ENCODE measurements at regions not wholly inside any gene's neighbourhood (a gene's known extent, or its start where the extent isn't known, plus 50 kb on each side); places are given as distances from the start of the nearest gene placed in this dataset.
A peak's percentile ranks its signal among the peaks of the same experiment; 100 is the strongest.
"Not testable (repeated sequence)": the region's sequence is repeated elsewhere in the genome, so short reads cannot be mapped to it uniquely, and the experiment has no call there.

DNA sequence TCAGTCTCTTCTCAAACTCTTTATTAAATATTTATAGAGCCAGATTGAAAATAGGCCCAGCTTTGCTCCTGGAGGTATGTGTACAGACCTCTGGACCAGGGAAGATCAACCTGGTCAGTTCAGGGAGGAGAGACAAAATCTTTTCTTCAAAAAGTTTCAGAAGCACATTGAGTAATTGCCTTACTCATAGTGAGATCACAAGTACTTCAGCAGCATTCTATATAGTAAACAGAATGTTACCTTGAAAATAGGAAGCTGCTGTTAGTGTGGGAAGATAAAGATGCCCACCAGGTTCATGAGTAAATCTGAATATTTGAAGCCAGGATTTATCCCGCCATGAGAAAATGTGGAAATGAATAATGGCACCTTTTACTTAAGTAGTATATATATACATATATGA lies 665.9 kb upstream of the CITED2 start:
- DNase-seq (ENCODE audit: low spot score) = no peak

DNA sequence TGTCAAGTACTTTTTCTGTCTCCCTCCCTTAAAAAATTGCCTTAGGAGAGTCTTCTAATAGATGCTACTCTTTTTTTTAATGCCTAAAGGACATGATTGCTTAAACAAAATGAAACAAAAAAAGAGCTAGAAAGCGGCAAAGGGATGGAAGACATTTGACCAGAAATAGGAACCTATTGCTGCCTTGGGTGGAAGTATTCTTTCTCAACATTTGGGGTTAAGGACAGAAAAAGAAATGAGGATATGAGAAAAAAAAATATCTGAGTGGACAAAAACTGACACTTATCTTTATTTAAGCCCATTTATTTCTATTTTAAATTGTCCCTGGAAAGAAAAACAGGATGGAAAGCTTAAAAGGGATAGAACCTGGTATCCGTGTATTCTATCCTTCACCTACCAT lies 664.9 kb upstream of the CITED2 start:
- peak; percentile 37 for DNase-seq (ENCODE audit: low spot score)

DNA sequence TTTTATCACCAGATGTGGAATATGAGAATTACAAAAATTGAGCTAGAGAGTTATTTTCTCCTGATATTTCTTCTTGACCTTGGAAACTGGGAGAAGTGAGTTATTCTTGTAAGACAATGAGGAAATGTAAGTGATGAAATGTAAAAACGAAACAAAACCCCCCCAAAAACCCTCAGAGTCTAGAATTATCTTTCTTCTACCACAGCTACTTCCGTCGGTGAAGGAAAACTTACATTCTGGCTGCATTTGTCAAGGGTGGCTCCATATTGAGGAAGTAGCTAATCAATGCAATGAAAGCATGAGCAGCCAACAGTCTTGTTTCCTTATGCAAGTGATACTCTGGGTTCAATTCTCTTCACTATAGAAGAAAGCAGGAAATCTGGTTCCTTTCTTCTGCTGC lies 661.7 kb upstream of the CITED2 start:
- DNase-seq (ENCODE audit: low spot score) = peak; percentile 41

DNA sequence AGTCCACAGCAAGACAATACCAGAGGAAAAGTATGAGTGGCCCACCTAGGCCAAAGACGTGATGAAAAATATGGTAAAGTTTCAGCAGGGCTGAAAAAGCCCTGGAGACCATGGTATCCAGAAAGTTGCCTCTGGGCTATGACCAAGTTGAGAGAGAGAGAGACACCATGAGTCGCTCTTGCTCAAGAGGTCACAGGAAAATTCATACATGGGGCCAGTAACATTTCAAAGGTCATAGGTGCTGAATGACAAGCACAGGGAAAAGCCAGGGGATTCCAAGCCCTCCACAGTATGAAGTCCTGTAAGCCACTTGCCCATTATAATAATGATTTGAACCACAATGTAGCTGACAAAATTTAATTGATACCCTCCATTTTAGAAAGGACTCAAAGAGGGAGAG lies 657.7 kb upstream of the CITED2 start:
- DNase-seq (ENCODE audit: low spot score) = no peak

DNA sequence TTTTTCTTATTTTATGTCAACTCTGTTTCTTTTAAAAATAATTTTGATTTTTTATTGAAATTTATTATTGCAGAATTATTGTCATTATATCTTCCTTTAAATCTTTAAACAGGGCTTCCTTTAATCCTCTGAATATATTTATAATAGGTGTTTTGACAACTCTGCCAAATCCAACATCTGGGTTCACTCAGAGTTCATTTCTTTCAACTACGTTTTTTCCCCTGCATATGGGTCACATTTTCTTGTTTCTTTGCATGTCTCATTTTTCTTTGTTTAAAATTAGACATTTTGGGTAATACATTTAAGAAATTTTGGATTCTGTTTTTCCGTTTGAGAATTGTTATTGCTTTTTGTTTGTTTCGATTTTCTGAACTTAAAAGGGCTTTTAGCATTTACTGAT lies 655.1 kb upstream of the CITED2 start:
- DNase-seq (ENCODE audit: low spot score) = no peak

DNA sequence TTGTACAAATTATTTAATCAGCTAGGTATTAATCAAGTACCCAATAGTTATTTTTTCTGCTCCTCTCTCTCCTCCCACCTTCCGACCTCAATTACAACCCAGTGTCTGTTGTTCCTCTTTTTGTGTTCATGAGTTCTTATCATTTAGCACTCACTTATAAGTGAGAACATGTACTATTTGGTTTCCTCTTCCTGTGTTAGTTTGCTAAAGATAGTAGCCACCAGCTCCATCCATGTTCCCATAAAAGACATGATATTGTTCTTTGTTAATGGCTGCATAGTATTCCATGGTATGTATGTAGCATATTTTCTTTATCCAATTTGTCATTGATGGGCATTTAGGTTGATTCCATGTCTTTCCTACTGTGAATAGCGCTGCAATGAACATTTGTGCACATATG lies 652.8 kb upstream of the CITED2 start:
- no peak for DNase-seq (ENCODE audit: low spot score)

GRCh38 chr6:140026546-140026945 lies 652.1 kb upstream of the CITED2 start:
- DNase-seq (ENCODE audit: low spot score) = no peak

- DNase-seq (ENCODE audit: low spot score) = no peak
These were observed 650.7 kb upstream of the CITED2 start for GRCh38 chr6:140025171-140025570.

- no peak for DNase-seq (ENCODE audit: low spot score)
These were observed 645.9 kb upstream of the CITED2 start for GRCh38 chr6:140020207-140020791.

DNA sequence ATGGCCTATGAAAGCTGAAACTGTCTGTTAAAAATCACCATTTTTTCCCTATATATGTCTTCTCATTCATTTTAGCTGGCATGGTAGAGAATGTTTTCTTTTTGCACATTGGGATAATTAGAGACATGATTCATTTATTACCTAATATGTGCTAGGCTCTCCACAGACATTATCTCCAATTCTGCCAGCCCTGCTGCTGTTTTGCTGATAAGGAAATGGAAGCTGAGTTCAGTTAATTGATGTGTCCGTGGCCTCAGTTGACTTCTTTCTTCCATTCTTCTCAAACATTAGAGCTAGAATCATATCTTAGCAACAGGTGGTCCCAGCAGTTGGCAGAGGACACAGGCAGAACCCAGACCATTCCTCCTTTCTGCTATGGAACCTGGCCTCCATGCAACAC lies 644.1 kb upstream of the CITED2 start:
- DNase-seq (ENCODE audit: low spot score) = no peak

- DNase-seq (ENCODE audit: low spot score) = no peak
These were observed 643.0 kb upstream of the CITED2 start for GRCh38 chr6:140017470-140017869.

DNA sequence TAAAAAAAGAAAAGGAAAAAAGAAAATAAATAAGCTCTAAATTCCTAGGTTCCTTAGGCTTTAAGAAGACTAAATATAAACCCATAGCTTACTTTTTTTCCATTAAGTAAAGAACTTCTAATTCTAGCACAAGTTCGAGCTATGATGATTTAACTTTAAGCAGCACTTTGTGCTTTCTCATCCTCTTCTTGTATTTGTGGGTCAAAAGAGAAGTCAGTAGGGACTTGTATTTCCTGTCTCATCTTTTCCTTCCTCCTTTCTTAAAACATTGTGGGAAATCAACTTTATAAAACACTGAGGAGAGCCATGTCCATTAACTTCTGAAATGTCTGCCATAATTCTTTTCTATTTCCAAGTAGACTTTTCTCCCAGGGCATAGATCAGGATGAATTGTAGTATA lies 637.7 kb upstream of the CITED2 start:
- peak; percentile 42 for DNase-seq (ENCODE audit: low spot score)

DNA sequence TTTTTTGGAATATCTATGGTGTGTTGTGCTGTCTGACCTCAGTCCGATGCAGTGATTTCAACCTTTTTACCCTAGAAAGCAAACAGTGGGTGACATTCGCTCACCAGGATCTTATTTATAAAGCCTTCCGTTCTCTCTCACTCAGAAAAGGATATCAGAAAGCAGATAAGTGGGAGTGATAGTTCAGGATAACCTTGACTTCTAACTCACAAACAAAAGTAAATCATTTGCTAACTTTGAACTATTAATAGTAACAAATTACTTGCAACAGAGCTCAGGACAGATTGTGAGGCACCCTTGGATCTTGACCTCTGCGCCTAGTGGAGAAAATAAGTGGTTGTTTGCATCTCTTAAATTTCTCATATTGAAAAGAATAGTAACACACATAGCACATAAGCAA lies 637.1 kb upstream of the CITED2 start:
- no peak for DNase-seq (ENCODE audit: low spot score)

GRCh38 chr6:140009286-140009685 lies 634.8 kb upstream of the CITED2 start:
- DNase-seq (ENCODE audit: low spot score) = no peak

- DNase-seq (ENCODE audit: low spot score) = no peak
These were observed 633.1 kb upstream of the CITED2 start for GRCh38 chr6:140007525-140007924.

- DNase-seq (ENCODE audit: low spot score) = no peak
These were observed 628.8 kb upstream of the CITED2 start for GRCh38 chr6:140003217-140003616.

GRCh38 chr6:140002396-140003022 lies 628.1 kb upstream of the CITED2 start:
- no peak for DNase-seq (ENCODE audit: low spot score)

DNA sequence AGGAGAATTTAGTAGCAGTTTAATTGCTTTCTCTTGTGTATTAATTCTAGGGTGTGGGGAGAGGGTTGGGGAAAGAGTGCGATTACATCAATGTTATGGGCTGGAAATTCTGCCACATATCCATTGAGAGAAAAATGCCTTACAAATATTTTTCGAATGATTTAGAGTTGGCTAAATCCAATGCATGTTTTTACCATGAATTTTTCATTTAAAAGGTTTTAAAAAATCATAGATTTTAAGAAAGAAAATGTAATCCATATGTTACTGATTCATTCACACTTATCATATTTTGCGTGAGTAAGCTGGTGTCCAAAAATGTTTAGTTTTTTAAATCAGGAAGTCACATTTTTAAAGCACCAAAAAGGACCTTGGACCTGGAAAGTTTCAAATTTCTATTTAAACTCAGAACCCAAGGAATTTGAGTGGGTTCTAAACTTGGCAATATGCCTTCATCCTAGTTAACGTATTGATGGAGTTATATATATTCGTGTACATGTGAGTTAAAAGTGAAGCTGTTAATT lies 627.4 kb upstream of the CITED2 start:
- DNase-seq (ENCODE audit: low spot score) = no peak

DNA sequence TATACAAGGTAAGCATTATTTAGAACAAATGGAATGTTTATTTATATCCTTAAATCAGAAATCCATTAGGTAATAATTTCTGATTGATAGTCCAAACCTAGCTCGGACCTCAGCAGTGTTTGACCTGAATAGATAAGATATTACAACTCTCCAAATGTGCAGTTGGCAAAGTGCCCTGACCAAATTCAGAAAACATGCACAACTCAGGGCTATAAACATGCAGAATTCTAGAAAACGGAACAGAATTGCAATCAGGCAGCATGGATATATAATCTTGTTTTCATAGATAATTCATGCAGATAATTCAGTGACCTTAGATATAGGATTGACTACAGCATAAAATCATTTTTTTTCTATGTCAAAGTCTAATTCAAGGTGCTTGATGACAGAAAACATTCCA lies 626.6 kb upstream of the CITED2 start:
- no peak for DNase-seq (ENCODE audit: low spot score)

- DNase-seq (ENCODE audit: low spot score) = not testable (repeated sequence)
These were observed 625.2 kb upstream of the CITED2 start for GRCh38 chr6:139999661-140000060.

GRCh38 chr6:139998478-139998877 lies 624.0 kb upstream of the CITED2 start:
- DNase-seq (ENCODE audit: low spot score) = not testable (repeated sequence)

DNA sequence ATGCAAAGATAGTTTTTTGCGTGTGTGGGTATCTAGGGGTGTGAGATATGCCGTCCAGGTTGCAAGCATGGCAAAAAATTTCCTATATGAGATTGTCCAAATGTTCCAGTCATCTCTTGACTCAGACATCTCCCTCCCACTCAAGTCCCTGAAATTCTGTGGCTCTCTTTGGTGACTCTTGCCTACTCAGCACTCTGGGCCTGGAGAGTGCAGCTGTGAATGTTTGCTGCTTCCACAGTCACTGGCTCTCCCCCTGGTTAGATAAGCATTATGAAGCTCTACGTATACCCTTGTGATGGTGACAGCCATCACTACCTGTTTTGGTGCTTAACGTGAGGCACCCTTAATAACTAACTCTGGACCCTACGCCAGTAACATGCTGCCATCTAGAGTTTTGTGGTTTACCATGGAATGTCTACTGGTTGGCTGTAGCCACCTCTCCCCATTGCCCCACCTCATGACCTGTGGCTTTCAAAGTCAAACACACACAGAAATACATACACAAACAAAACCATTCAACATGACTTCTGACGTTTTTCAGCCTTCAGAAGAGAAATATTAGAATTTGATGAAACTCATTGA lies 621.9 kb upstream of the CITED2 start:
- DNase-seq (ENCODE audit: low spot score) = no peak

DNA sequence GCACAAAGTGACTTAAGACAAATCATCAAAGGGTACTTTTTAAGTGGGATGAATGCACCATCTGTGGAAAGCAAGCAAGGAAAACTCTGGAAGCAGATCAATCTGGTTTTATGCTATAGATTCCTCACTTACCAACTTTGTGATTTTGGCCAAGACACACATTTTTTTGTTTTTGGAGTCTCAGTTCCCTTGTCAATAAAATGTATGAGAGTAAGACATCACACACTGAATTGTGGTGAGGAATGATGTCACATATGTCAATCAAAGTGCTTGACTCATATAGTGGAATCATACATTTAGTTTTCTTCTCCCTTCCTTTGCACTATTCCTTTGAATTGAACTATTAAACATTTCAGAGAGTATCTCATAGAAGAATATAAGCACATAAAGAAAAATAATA lies 620.5 kb upstream of the CITED2 start:
- DNase-seq (ENCODE audit: low spot score) = no peak
